HEK293T (cell line): ENCODE measurements at regions not wholly inside any gene's neighbourhood (a gene's known extent, or its start where the extent isn't known, plus 50 kb on each side); places are given as distances from the start of the nearest gene placed in this dataset.

Source experiments
- ARNT ChIP-seq: fragments of 450-650 bp; IDR thresholded peaks from 2 replicates; pipeline ENCODE4 v1.6.1; 2017; ENCODE audit warnings: mild to moderate bottlenecking
- ELF4 ChIP-seq: fragments of 450-650 bp; IDR thresholded peaks from 2 replicates; pipeline ENCODE4 v1.6.1; 2017; ENCODE audit warnings: antibody characterized with exemption
- FOXA1 ChIP-seq: fragments of 450-650 bp; IDR thresholded peaks from 2 replicates; pipeline ENCODE4 v1.6.1; 2016; ENCODE audit warnings: mild to moderate bottlenecking
- FOXK2 ChIP-seq: fragments of 450-650 bp; IDR thresholded peaks from 2 replicates; pipeline ENCODE4 v1.6.1; 2016; ENCODE audit warnings: mild to moderate bottlenecking
- FOXM1 ChIP-seq: fragments of 450-650 bp; IDR thresholded peaks from 2 replicates; pipeline ENCODE4 v1.6.1; 2017; ENCODE audit warnings: mild to moderate bottlenecking, borderline replicate concordance
- LEF1 ChIP-seq: fragments of 450-650 bp; IDR thresholded peaks from 2 replicates; pipeline ENCODE4 v1.6.1; 2017; ENCODE audit warnings: mild to moderate bottlenecking, borderline replicate concordance
- NFRKB ChIP-seq: fragments of 450-650 bp; IDR thresholded peaks from 2 replicates; pipeline ENCODE4 v1.6.1; 2016; ENCODE audit warnings: mild to moderate bottlenecking, moderate library complexity
- SP1 ChIP-seq: fragments of 450-650 bp; IDR thresholded peaks from 2 replicates; pipeline ENCODE4 v1.6.1; 2017
- SUZ12 ChIP-seq: fragments of 450-650 bp; IDR thresholded peaks from 2 replicates; pipeline ENCODE4 v1.6.1; 2016; ENCODE audit warnings: mild to moderate bottlenecking

DNA sequence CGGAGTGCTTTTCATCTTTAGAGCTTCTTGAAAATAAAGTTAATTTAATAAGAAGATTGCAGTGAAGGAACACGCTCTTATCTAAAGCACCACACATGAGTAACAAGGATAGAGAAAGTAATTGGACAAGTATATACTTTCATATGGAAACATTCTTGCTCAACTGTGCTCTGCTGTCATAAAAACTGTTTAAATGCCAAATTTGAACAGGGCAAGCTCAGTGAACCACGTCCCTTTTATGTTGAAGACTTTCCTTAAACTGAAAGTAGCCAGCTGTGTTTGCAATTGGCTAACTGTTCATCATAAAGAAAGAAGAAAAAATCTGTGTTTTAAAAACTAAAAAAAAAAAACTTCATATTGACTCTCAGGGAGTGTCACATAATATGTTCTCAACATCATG, 1610.7 kb upstream of the C9orf72 start:
- TF ChIP-seq ELF4, result no peak
- TF ChIP-seq SUZ12, result no peak
- no peak for TF ChIP-seq ARNT
- no peak for TF ChIP-seq FOXA1
- TF ChIP-seq NFRKB, result no peak
- no peak for TF ChIP-seq FOXK2
- TF ChIP-seq FOXM1, result no peak
- no peak for TF ChIP-seq SP1
- TF ChIP-seq LEF1, result no peak
